ENCODE measurements at regions not wholly inside any gene's neighbourhood (a gene's known extent, or its start where the extent isn't known, plus 50 kb on each side); places are given as distances from the start of the nearest gene placed in this dataset.
"Not testable (repeated sequence)": the region's sequence is repeated elsewhere in the genome, so short reads cannot be mapped to it uniquely, and the experiment has no call there.

GRCh38 chr2:204401114-204401513 lies 144.2 kb upstream of the PARD3B start:
- H3K27me3 ChIP-seq (ENCODE audit: control insufficient read depth in 1 of 2, insufficient read depth in 1 of 2, low read length in 2 of 2) = no peaks in the 10 kb centered on the region
- no peaks in the 10 kb centered on the region for H3K79me1 ChIP-seq (replicated peaks; ENCODE audit: low read length, poor library complexity, severe bottlenecking)
- H3K4ac ChIP-seq (ENCODE audit: low read depth in 1 of 2, low read length in 2 of 2) = no peak overlapping the region
- H3K14ac ChIP-seq (ENCODE audit: low read length in 2 of 2) = no peak overlapping the region
- H3K18ac ChIP-seq (ENCODE audit: low read depth in 1 of 2, low read length in 2 of 2) = no peak overlapping the region
- H2BK12ac ChIP-seq (ENCODE audit: low read length in 2 of 2) = no peak overlapping the region
- H3K4me2 ChIP-seq (ENCODE audit: low read length, poor library complexity, severe bottlenecking) = no peak overlapping the region
- H3K27ac ChIP-seq (ENCODE audit: low read length, poor library complexity, severe bottlenecking) = no peak overlapping the region
- H2BK5ac ChIP-seq (ENCODE audit: low read depth, low read length, poor library complexity, severe bottlenecking) = no peak overlapping the region
- H3K36me3 ChIP-seq (ENCODE audit: control insufficient read depth in 1 of 2, insufficient read depth in 2 of 2, low read depth in 1 of 2, low read length in 2 of 2) = no peaks in the 10 kb centered on the region
- no peak overlapping the region for H4K91ac ChIP-seq (ENCODE audit: low read length)
- no peaks in the 10 kb centered on the region for H3K9me3 ChIP-seq (ENCODE audit: control insufficient read depth, low read length)
- H4K8ac ChIP-seq (ENCODE audit: low read length) = no peak overlapping the region
- no peak overlapping the region for H3K23ac ChIP-seq (ENCODE audit: low read length in 2 of 2)
- H3K9ac ChIP-seq (ENCODE audit: low read length) = no peak overlapping the region
- no peak overlapping the region for H2BK120ac ChIP-seq (ENCODE audit: low read depth, low read length)
- H2BK15ac ChIP-seq (ENCODE audit: low read depth, poor library complexity, severe bottlenecking) = no peak overlapping the region
- 74% methylated on average over 5 of the region's 5 CpGs for WGBS
- H2AK5ac ChIP-seq (ENCODE audit: low read length, severe bottlenecking) = no peak overlapping the region
- H2AFZ ChIP-seq (ENCODE audit: low read depth, low read length) = no peak overlapping the region
- no peak for DNase-seq
- H3K4me1 ChIP-seq (ENCODE audit: control insufficient read depth, insufficient read depth, low read depth, low read length) = no peaks in the 10 kb centered on the region
- H3K4me3 ChIP-seq (ENCODE audit: insufficient read depth in 1 of 2, low read depth in 1 of 2, low read length in 2 of 2) = no peak overlapping the region

GRCh38 chr2:204407204-204408014 lies 137.9 kb upstream of the PARD3B start:
- no peak overlapping the region for H2BK5ac ChIP-seq (ENCODE audit: low read depth, low read length, poor library complexity, severe bottlenecking)
- no peak overlapping the region for H3K4me2 ChIP-seq (ENCODE audit: low read length, poor library complexity, severe bottlenecking)
- peaks cover 2% of the 10 kb centered on the region for H3K9me3 ChIP-seq (ENCODE audit: control insufficient read depth, low read length)
- H3K4me3 ChIP-seq (ENCODE audit: insufficient read depth in 1 of 2, low read depth in 1 of 2, low read length in 2 of 2) = no peak overlapping the region
- no peak overlapping the region for H2AK5ac ChIP-seq (ENCODE audit: low read length, severe bottlenecking)
- H3K79me1 ChIP-seq (replicated peaks; ENCODE audit: low read length, poor library complexity, severe bottlenecking) = no peaks in the 10 kb centered on the region
- WGBS = 50% methylated on average over 1 of the region's 6 CpGs
- no peak overlapping the region for H3K14ac ChIP-seq (ENCODE audit: low read length in 2 of 2)
- H2BK120ac ChIP-seq (ENCODE audit: low read depth, low read length) = no peak overlapping the region
- H3K4ac ChIP-seq (ENCODE audit: low read depth in 1 of 2, low read length in 2 of 2) = no peak overlapping the region
- no peak overlapping the region for H2BK12ac ChIP-seq (ENCODE audit: low read length in 2 of 2)
- no peak overlapping the region for H2AFZ ChIP-seq (ENCODE audit: low read depth, low read length)
- H3K23ac ChIP-seq (ENCODE audit: low read length in 2 of 2) = no peak overlapping the region
- H4K91ac ChIP-seq (ENCODE audit: low read length) = no peak overlapping the region
- H3K27ac ChIP-seq (ENCODE audit: low read length, poor library complexity, severe bottlenecking) = no peak overlapping the region
- H3K4me1 ChIP-seq (ENCODE audit: control insufficient read depth, insufficient read depth, low read depth, low read length) = no peaks in the 10 kb centered on the region
- H3K36me3 ChIP-seq (ENCODE audit: control insufficient read depth in 1 of 2, insufficient read depth in 2 of 2, low read depth in 1 of 2, low read length in 2 of 2) = no peaks in the 10 kb centered on the region
- no peak overlapping the region for H3K18ac ChIP-seq (ENCODE audit: low read depth in 1 of 2, low read length in 2 of 2)
- no peak overlapping the region for H3K9ac ChIP-seq (ENCODE audit: low read length)
- H4K8ac ChIP-seq (ENCODE audit: low read length) = no peak overlapping the region
- H3K27me3 ChIP-seq (ENCODE audit: control insufficient read depth in 1 of 2, insufficient read depth in 1 of 2, low read length in 2 of 2) = no peaks in the 10 kb centered on the region
- no peak for DNase-seq
- no peak overlapping the region for H2BK15ac ChIP-seq (ENCODE audit: low read depth, poor library complexity, severe bottlenecking)

GRCh38 chr2:204412782-204413181 lies 132.5 kb upstream of the PARD3B start:
- not testable (repeated sequence) for H2BK12ac ChIP-seq (ENCODE audit: low read length in 2 of 2); H2AFZ ChIP-seq (ENCODE audit: low read depth, low read length); H3K27me3 ChIP-seq (ENCODE audit: control insufficient read depth in 1 of 2, insufficient read depth in 1 of 2, low read length in 2 of 2); H2AK5ac ChIP-seq (ENCODE audit: low read length, severe bottlenecking); H3K23ac ChIP-seq (ENCODE audit: low read length in 2 of 2); H3K18ac ChIP-seq (ENCODE audit: low read depth in 1 of 2, low read length in 2 of 2); H2BK5ac ChIP-seq (ENCODE audit: low read depth, low read length, poor library complexity, severe bottlenecking); H2BK120ac ChIP-seq (ENCODE audit: low read depth, low read length); H3K9ac ChIP-seq (ENCODE audit: low read length); H3K27ac ChIP-seq (ENCODE audit: low read length, poor library complexity, severe bottlenecking); H3K4me3 ChIP-seq (ENCODE audit: insufficient read depth in 1 of 2, low read depth in 1 of 2, low read length in 2 of 2); H4K91ac ChIP-seq (ENCODE audit: low read length); H3K36me3 ChIP-seq (ENCODE audit: control insufficient read depth in 1 of 2, insufficient read depth in 2 of 2, low read depth in 1 of 2, low read length in 2 of 2); H3K79me1 ChIP-seq (replicated peaks; ENCODE audit: low read length, poor library complexity, severe bottlenecking); H3K4ac ChIP-seq (ENCODE audit: low read depth in 1 of 2, low read length in 2 of 2); H3K14ac ChIP-seq (ENCODE audit: low read length in 2 of 2); H3K4me1 ChIP-seq (ENCODE audit: control insufficient read depth, insufficient read depth, low read depth, low read length); H4K8ac ChIP-seq (ENCODE audit: low read length); H2BK15ac ChIP-seq (ENCODE audit: low read depth, poor library complexity, severe bottlenecking); H3K9me3 ChIP-seq (ENCODE audit: control insufficient read depth, low read length); H3K4me2 ChIP-seq (ENCODE audit: low read length, poor library complexity, severe bottlenecking); DNase-seq
- WGBS = 63% methylated on average over 2 of the region's 2 CpGs

- DNase-seq = no peak
- Histone ChIP-seq H4K8ac (ENCODE audit: low read length) (no peak overlapping the region), H2BK12ac (ENCODE audit: low read length in 2 of 2) (no peak overlapping the region), H2AK5ac (ENCODE audit: low read length, severe bottlenecking) (no peak overlapping the region), H3K14ac (ENCODE audit: low read length in 2 of 2) (no peak overlapping the region), H3K4me2 (ENCODE audit: low read length, poor library complexity, severe bottlenecking) (no peak overlapping the region), H3K9me3 (ENCODE audit: control insufficient read depth, low read length) (peaks cover 2% of the 10 kb centered on the region), H3K79me1 (replicated peaks; ENCODE audit: low read length, poor library complexity, severe bottlenecking) (no peaks in the 10 kb centered on the region), H3K23ac (ENCODE audit: low read length in 2 of 2) (no peak overlapping the region), H3K4ac (ENCODE audit: low read depth in 1 of 2, low read length in 2 of 2) (no peak overlapping the region), H3K27me3 (ENCODE audit: control insufficient read depth in 1 of 2, insufficient read depth in 1 of 2, low read length in 2 of 2) (peaks cover 0 to 4% of the 10 kb centered on the region in 2 experiments), H3K36me3 (ENCODE audit: control insufficient read depth in 1 of 2, insufficient read depth in 2 of 2, low read depth in 1 of 2, low read length in 2 of 2) (no peaks in the 10 kb centered on the region), H4K91ac (ENCODE audit: low read length) (no peak overlapping the region), H3K4me1 (ENCODE audit: control insufficient read depth, insufficient read depth, low read depth, low read length) (no peaks in the 10 kb centered on the region), H3K18ac (ENCODE audit: low read depth in 1 of 2, low read length in 2 of 2) (no peak overlapping the region), H2BK5ac (ENCODE audit: low read depth, low read length, poor library complexity, severe bottlenecking) (no peak overlapping the region), H2AFZ (ENCODE audit: low read depth, low read length) (no peak overlapping the region), H2BK15ac (ENCODE audit: low read depth, poor library complexity, severe bottlenecking) (no peak overlapping the region), H3K4me3 (ENCODE audit: insufficient read depth in 1 of 2, low read depth in 1 of 2, low read length in 2 of 2) (no peak overlapping the region), H3K9ac (ENCODE audit: low read length) (no peak overlapping the region), H2BK120ac (ENCODE audit: low read depth, low read length) (no peak overlapping the region), H3K27ac (ENCODE audit: low read length, poor library complexity, severe bottlenecking) (no peak overlapping the region)
- 95% methylated on average over 6 of the region's 7 CpGs for WGBS
These were observed 129.7 kb upstream of the PARD3B start for GRCh38 chr2:204415406-204416181.

Data from mesenchymal stem cell (in vitro differentiated cells and primary cell).